Umbilical cord (tissue), 1 donor: ENCODE measurements at regions not wholly inside any gene's neighbourhood (a gene's known extent, or its start where the extent isn't known, plus 50 kb on each side); places are given as distances from the start of the nearest gene placed in this dataset.
"Not testable (repeated sequence)": the region's sequence is repeated elsewhere in the genome, so short reads cannot be mapped to it uniquely, and the experiment has no call there.

ENCODE experiments used
- DNase-seq: peaks from one replicate; pipeline ENCODE4 v3.0.0-alpha.2; 2015; ENCODE audit warnings: low spot score

DNA sequence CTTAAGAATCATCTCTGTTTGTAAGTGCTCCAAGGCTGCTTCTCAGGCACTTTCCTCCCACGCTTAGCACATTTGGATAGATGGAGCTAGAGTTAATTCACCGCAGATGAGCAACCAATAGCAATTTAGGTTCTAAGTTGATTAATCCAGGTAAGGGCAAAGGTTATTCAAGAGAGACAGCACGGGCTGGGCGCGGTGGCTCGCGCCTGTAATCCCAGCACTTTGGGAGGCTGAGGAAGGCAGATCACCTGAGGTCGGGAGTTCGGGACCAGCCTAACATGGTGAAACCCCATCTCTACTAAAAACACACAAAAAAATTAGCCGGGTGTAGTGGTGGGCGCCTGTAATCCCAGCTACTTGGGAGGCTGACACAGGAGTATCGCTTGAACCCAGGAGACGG lies 54.5 kb upstream of the UNC13C start:
- DNase-seq: not testable (repeated sequence)

DNA sequence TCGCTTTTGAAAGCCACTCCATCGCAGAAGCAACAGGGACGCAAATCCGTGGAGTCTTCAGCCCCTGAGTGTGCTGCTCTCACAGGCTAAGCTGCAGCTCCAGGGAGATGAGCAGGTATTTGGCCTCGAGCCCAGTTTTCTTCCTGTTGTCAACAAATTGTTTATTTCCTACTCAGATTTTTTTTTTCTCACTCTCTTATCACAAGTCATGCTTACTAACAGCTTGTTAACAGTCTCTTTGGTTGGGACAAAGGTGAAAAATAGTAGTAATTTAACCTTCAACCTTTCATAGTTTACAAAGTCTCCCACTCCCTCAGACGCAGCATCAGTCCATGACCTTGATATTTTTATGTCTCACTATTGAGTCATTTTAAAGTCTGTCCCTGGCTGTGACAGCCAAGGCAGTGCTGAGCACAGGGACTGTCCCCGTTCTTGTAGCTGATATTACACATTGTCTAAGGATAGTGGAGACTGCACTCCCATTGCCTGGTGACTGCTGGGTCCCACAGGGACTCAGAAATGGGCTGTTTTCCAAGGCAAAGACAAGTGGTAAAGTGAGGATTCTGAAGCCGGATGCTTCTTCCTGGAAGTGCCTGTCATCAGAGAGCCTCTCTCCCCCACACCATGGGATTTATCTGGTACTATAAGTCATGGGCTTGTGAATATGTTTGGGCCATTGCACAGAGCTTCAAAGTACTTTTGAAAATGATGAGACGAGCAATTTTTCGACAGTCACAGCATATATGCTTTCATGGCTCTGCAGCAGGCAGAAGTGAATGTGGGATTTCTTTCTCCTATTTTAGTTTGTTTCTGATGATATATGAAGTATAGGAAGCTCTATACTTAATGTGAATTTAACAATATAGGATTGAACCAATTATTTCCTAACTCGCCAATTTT lies 59.8 kb upstream of the UNC13C start:
- DNase-seq: no peak

DNA sequence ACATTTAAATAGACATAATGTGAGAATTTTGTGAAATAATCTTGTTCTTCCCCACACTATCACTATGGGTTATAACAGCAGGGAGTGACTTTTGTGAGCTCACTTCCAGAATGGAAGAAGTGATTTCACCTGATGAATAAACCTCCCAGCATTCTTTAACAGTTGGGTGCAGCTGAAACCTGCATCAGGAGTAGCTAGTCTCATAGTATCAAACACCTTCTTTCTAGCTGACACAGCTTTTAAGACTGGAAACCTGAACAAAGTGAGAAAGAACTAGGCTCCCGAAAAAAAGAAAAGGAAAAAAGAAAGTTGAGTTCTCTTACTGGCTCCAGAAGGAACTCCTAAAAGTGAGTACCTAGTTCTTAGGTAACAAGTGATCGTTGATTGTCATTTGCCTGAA lies 61.1 kb upstream of the UNC13C start:
- DNase-seq: no peak

DNA sequence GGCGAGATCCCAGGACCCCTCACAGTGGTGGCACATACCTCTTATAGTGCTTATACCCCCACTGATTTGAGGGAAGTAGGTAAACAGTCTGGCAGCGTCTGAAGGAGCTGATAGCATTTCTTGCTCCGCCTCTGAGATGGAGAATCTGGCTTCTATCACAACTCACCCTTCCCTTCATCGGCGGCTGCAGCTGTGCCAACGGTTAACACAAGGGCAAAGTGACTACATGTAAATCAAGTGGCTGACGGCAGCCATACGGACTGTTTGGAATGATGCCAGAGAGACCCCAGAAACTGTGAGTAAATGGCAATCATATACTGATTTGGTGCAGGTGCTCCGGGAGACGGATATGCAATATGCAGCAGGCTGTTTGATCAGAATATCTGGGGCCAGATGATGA lies 66.8 kb upstream of the UNC13C start:
- peak; percentile 54 for DNase-seq

DNA sequence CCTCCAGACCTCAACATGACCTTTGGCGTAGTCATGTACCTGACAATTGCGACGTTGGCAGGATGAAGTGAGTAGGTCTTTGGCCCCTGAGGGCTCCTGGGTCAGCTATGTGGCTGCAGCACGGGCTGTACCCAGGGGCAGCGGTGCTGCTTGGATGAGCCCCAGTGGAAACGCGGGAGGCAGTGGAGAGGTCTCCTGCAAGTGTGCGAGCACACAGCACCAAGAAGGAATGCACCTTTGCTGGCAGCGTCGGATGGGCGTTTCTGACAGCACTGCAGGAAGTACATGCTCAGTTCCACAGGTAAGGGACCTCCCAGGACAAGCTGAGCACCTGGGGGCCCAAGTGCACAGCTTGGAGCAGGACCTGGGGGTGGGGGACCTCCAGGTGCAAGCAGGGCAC lies 67.4 kb upstream of the UNC13C start:
- peak; percentile 45 for DNase-seq

DNA sequence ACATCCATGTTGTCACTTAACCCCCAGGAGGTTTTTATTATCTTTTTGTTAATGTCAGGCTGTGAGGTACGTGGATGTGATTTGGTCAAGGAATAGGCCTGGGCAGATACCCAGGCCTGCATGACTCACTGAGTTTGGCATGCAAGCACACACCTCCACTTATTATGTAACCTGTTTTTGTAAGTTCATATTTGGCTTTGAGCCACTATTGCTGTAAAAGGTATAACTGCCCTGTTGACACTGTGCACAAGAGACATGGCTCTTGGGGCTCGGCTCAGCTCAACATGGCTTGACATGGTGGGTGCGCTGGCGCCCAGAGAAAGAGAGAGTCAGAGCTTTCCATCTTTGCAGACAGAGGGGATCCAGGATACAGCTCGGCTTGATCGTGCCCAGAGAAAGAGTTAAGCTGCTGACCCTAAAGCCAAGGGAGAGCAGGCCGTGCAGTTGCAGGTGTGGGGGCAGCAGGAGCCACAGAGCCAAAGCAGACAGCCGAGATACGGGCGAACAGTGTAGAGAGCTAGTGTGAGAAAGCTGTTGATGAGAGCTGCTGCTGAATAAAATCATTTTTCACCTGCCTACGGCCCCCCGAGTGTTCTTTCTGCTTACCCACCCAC lies 67.9 kb upstream of the UNC13C start:
- peak; percentile 54 for DNase-seq

DNA sequence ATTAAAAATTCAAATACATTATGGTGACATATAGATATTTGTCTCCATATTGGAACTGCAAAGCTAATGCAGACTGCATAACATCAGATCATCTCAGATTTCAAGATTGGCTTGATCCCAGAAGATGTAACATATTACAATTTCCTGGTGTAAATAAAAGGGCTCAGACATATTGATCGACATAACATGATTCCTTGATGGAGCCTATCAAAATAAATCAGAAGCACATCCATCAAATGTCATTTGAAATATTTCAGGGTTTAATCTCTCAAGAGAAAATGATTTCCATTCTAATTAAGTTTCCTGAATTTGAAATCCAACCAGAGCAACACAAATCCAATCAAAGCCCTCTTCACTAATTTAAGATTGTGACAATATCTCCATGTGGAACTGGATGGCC lies 75.1 kb upstream of the UNC13C start:
- no peak for DNase-seq

DNA sequence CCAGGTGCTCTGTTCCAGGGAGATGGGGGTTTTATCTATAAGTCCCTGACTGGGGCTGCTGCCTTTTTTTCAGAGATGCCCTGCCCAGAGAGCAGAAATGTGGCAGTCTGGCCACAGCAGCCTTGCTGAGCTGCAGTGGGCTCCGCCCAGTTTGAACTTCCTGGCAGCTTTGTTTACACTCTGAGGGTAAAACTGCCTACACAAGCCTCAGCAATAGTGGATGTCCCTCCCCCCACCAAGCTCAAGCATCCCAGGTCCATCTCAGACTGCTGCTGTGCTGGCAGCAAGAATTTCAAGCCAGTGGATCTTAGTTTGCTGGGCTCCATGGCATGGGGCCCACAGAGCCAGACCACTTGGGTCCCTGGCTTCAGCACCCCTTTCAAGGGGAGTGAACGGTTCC lies 84.8 kb upstream of the UNC13C start:
- not testable (repeated sequence) for DNase-seq

DNA sequence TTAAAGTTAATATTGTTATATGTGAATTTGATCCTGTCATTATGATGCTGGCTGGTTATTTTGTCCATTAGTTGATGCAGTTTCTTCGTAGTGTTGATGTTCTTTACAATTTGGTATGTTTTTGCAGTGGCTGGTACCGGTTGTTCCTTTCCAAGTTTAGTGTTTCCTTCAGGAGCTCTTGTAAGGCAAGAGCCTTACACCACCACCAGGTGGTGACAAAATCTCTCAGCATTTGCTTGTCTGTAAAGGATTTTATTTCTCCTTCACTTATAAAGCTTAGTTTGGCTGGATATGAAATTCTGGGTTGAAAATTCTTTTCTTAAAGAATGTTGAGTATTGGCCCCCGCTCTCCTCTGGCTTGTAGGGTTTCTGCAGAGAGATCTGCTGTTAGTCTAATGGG lies 86.4 kb upstream of the UNC13C start:
- DNase-seq: not testable (repeated sequence)

DNA sequence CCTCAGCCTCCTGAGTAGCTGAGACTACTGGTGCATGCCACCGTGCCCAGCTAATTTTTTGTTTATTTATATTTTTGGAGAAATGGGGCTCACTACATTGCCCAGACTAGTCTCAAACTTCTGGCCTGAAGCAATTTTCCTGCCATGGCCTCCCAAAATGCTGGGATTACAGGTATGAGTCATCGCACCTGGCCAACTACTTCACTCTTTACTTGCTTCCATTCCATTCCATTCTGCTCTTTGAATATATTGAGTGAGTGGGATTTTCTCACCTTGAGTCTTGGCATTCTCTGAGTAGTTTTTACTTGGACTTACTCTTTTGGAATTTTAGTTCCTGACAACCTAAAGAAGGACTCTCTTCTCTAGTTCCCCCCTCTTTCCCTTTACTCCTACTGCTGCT lies 93.8 kb upstream of the UNC13C start:
- DNase-seq: no peak

DNA sequence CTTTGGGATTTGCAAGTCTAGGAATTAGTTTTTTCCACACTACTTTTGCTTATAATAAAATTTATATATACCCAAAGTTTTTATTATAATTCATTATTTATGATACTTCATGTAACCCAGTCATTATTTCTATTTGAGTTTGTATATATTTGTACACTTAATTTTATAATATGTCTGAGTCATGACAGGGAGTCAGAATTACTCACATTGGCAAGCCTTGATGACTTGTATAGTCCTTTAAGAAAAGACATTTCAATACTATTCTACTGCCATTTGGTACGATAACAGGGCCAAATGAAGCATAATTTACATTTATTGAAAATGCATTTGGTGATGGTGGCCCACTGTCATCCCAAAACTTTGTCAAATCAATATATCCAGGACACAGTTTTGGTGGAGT lies 95.9 kb upstream of the UNC13C start:
- no peak for DNase-seq

DNA sequence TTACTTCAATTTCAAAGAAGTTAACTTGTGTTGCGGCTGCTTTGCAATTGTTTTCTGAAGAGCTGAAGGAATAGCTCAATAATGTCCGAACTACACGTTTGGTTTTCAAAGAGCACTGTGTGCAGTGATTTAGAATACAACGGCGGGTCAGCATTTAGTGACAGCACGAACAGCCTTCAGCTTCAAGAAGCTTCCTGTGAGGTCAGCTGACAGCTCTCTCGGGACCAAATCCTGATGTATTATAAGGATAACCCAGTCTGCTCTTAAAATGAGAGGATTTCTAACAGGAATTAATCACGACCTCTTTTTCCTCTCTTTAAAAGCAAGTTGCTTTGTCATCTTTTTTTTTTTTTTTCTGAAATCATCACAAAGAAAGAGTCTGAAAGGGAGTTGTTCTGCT lies 97.9 kb upstream of the UNC13C start:
- no peak for DNase-seq

DNA sequence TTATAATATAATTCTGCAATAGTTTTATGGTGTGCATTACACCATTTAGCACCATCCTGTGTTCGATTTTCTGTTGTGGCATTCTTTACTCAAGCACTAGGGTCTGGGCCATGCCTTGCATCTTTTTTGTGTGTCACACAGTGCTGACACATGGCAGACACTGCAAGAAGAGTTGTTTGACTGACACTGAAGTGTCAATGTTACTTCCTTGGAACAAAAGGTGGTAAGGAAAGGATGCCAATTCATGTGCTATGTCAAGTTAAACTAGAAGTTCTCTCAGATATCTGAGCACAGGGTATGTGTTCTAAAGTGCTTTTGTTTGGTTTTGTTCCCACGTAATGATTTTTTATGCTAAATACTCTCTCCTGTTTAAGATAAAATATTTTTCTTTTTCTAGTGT lies 102.5 kb upstream of the UNC13C start:
- DNase-seq: no peak

DNA sequence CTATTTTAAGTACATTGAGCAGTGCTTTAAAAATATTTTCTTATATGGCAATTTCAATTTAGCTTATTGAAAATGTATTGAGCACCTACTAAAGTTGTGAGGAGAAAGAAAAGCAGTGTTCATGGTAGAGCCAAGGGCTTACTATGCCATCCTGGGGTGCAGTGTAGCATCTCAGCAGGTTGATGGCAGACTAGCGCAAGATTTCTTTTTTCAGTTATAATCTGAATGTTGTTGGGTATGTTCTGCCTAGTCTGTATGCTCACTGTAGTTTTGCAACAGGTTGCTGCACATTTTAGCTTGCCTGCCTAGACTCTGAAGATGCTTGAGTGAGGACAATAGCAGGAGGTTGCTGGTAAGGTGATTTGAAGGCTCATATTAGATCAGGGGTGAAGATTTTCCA lies 103.1 kb upstream of the UNC13C start:
- DNase-seq: no peak

DNA sequence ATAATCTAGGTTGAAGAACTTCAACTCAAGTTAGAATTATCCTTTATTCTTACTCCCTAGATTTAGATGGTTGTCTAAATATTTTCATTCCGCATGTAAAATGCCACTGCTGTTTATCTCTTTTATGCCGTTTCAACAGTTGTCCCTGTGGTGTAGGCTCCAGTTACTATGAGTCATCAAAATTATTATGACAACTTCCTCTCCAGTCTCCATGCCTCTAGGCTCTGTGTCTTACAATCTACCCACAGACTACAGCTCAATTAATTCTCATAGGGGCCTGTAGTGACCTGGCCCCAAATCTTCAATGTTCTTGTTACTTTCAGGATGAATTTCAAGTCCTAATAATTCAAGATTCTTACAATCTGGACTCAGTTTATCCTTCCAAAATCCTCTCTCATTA lies 105.8 kb upstream of the UNC13C start:
- DNase-seq: no peak

DNA sequence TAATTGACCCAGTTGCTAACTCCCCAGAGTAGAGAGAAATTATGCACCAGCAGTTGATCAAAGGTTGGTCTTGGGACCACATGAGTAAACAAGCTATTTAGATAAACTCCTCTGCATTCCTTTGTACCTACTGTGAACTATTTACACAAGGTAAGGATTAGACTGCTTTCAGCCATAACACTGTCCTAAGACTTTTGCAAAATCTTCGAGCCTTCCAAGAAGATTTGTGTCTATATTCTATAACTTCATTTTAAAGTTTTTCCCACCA lies 108.5 kb upstream of the UNC13C start:
- no peak for DNase-seq

DNA sequence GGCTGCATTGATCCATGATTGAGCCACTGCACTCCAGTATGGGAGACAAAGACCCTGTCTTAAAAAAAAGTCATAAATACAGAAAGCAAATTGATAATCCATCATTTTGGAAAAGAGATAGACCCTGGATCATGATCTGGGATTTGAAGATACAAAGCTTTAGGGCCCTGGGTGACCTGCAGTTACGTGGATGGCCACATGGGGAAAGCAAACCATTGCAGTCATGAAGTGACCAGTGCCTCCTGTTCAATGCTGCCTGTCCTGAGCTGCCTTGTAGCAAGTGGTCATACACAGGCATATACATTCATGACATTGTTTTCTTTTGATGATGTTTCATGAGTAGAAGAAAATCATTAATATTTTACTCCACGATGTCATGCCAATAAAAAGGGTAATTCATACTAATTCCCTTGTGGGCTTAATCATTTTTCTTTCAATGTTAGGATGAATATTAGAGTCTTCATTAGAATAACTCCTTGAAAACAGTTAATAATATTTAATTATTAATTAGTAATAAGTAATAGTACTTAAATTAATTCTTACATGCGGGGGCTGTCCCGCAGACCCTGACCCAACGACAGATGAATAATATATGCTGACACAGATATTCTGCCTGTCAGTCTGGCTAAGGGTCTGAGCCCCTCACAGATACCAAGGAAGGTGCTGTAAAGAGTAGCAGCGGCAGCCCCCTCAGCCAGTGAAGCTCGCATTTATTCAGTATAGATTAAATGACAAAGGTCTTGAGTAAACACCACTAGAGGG lies 109.0 kb upstream of the UNC13C start:
- DNase-seq: no peak

DNA sequence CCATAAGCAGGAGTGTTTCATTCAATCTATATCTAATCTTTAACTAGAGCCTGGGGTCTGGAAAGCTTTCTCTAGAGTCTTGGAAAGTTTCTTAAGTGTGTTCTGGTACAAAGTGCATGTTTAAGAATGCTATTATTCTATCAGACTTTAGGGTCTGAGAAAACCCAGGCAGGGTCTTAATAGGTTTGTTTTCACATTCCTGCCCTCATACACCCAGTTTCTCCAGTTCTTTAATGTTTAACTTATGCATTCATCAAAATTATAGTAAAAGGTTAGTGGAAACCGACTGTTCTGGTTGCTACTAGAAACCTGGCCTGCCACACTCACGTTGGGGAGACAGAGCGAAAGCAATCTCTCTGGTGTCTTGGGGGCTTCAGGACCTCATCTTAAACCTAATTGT lies 102.9 kb upstream of the WDR72 start:
- DNase-seq: no peak

DNA sequence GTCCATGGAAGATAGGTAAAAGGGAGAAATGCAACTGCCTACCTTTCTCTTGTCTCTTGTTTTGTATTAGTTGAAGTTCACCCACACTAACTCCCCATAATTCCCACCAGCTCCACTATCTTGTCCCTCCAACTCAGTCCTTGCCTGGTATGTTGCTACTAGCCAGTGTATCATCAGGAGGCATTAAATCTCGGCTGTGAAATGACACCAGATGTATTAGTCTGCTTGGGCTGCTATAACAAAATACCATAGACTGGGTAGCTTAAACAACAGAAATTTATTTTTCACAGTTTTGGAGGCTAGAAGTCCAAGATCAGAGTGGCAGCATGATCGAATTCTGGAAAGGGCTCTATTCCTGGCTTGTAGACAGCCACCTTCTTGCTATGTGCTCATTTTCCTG lies 102.3 kb upstream of the WDR72 start:
- DNase-seq: no peak

DNA sequence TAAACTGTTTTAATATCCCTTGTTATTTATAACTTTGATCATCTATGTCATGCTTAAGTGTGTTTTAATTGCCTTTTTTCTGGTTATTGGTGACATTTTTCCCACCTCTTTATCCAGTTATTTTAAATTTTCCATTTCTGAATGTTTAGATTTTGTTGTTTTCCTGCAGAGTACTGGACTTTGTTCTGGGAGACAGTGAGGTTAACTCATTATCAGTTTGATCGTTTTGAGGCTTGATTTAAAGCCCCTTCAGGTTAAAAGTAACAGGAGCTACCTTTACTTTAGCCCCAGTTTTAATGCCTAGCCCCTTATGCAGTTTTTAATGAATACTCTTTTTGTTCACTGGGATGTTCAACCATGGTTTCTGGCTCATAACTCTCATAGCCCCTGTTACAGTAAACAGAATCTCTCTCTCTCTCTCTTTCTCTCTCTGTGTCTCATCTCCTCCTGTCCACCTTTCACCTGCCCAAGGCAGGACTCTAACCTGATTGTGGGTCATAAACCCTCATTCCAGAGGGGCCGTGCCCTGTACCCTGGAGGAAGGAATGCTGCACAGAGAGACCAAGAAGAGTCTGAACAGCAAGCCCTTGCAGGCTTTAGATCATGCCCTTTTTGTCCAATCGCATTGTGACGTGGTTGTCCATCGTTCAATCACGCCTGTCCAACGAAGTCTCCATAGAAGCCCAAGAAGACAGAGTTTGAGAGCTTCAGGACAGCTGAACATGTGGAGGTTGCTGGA lies 91.8 kb upstream of the WDR72 start:
- no peak for DNase-seq

DNA sequence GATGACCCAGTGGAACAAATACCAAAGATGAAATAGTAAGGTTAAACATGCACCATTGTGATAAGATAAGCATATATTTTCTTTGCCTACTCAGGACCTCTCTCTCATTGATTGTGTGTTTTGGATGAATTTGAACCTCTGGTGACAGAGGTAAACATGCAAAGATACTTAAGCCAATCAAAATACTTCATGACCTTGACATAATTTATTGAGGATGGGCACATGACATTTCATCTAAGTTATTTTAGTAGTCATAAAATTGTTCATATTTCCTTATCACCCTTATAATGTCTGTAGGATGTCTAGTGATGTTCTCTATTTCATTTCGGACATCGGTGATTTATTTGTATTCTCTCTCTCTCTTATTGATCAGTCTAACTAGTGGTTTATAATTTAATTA lies 88.3 kb upstream of the WDR72 start:
- DNase-seq: no peak

DNA sequence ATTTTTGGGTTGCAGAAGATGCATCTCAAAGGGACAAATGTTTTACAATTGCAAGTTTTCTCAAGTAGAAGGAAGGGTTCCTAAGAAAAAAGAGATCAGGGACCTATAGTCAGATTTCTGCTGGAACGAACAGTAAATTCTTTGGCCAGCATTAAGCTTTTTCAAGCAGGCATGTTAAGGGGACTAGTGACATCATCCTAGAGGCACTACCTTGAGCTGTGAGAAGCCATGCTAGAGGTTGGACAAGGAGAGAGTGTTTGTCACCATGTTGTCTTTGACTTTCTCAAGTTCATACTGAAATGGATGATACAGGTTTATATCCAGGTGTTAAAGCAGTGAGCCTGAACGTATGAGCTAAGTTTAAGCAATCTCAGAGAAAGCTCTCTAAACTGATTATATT lies 85.2 kb upstream of the WDR72 start:
- no peak for DNase-seq
